NCI-H187 (cell line): ENCODE measurements at regions not wholly inside any gene's neighbourhood (a gene's known extent, or its start where the extent isn't known, plus 50 kb on each side); places are given as distances from the start of the nearest gene placed in this dataset.

ENCODE experiments used
- DNase-seq, 2 experiments: peaks; one replicate each; lab custom pipeline; 2025; lab: John Stamatoyannopoulos, UW

- DNase-seq: no peak
Measured at GRCh38 chr13:72453161-72453560, 274.3 kb downstream of the MZT1 start.

DNA sequence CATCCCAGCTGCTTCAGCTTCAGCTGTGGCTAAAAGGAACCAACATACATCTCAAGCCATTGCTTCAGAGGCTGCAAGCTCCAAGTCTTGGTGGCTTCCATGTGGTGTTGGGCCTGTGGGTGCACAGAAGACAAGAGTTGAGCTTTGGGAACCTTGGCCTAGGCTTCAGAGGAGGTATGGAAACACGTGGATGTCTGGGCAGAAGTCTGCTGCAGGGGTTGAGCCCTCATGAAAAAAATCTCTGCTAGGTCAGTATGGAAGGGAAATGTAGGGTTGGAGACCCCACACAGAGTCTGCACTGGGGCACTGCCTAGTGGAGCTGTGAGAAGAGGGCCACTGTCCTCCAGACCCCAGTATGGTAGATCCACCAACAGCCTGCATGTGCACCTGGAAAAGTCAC lies 279.3 kb downstream of the MZT1 start:
- DNase-seq: no peak

DNA sequence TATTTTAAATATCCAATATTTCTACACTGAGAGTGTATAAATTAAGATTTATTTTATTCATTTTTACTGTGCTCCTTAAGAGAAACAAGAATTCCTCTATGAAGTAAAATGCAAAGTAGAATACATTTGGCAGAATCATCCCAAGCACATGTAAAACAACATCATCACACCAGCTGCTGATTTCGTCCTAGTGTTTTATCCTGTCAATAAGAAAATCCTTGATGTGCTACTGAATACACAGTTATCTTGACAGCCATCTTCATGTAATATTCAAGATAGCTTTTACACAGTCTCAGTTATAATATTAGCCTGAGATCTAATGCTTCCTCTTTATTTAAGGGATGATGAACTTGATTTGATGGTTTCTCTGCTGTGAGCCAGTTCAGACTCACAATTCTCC lies 282.4 kb downstream of the MZT1 start:
- DNase-seq: no peak

DNA sequence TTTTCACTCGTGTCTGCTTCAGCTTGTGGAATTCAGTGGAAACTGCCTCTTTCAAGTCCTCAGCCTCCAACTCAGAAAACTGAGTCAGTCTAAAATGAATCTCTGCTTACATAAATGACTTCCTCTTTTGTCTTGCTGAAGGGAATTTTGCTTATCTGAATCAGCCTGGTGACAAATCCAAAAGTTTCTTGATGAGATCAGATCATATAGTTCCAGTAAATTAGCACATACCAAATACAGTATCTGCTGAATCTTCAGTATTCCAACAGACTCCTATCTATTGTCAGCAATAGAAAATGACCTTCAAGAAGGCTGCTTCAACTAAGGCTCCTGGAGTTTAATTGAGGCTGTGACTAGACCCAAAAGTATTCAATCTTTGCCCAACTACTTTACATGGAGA lies 290.0 kb downstream of the MZT1 start:
- DNase-seq: no peak

- DNase-seq: no peak
Measured at GRCh38 chr13:72435251-72435650, 292.2 kb downstream of the MZT1 start.

DNA sequence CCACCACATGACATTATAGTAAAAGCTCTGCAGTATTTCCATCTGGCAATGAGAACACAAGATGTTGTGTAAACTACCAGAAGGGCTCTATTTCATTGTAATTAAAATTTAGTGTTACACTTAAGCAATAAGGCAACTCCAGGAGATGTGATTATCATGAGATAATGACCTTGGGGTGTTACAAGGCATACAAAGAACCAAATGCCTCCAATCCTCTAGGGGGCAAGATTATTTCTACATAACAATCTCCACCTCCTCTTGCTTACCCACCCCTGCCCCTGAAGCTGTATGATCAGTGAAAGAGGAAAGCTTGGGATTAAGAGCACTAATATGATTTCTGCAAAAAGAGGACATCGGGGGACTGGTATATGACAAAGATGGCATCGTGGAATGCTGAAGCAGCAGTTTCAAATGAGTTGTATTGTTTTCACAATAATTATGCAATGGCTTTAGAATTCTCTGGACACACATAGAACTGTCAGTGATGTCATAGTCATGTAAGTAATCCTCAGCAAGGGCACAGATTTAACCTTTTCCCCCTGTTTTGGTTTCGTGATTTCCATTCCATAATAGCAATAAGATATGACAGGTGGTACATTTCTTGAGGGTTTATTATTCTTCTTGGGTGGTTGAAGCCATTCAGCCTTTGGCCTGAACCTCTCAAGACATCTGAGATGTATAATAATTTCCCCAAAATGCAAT lies 295.3 kb downstream of the MZT1 start:
- no peak for DNase-seq

- no peak for DNase-seq
Measured at GRCh38 chr13:72430923-72431322, 296.5 kb downstream of the MZT1 start.

DNA sequence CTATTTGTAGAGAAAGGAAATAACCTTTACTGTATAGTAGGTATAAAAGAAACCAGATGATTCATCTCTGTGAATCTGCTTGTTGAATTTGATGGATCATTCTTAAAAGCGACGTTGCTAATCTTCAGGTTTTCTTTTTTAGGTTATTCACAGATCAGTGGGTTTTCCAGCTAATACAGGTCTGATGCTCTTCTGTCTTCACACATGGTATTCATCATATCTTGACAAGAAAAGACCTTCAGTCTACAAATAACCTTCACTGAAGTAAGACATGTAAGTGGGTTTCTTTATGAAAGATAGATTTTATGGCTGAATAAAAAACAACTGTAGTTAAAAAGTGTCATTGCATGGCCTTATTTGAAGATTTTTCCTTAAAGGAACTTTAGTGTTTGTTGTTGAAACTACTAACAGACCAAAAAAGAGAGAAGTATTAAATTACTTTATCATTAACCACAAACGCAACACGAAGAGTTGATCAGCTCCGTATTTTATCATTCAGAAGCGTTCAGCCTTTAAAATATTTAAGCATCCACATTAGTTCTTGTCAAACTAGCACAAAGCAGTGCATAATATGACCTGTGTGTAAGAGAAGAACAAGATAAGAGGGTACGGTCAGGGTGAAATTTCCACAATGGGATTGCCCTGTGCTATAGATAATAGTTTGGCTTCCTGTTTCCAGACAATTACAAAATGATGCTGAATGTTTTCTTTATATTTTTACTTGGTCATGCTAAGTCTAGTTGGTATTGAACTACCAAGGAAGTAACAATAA lies 299.5 kb downstream of the MZT1 start:
- DNase-seq: no peak

DNA sequence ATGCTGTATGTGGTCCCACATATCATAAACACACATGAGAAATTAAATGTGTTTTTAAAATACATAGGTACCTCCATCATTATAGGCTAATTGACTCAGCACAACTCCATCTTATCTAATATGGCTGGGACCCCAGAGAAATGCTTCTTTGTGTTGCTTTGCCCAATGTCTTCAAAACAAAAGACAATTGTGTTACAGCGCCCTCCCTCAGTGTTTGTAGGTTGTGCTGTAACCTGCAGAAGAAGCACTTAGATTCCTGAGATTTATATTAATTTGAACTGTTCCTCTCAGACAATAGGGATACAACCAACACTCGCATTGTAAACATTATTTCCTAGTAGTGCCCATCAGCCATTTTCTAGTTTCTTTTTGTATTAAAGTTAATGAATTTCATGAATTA lies 303.4 kb downstream of the MZT1 start:
- DNase-seq: no peak

GRCh38 chr13:72415817-72416216 lies 311.6 kb downstream of the MZT1 start:
- no peak for DNase-seq

DNA sequence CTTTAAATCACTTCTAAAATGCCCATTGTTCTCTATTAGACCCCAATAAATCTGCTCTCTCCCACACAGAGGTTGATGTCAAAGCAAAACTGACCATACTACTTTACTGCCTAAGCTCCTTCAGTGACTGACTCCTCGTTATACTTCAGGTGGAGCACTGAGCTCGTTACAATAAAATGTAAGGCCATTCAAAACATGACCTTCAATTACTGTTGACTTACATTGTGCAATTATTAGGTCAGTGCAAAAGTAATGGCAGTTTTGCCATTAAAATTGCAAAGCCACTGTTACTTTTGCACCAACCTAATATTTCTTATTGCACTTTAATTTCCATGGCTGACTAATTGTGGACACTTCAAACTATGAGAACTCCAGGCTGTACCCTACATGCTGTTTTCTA lies 314.9 kb downstream of the MZT1 start:
- DNase-seq: no peak

GRCh38 chr13:72405441-72405840 lies 322.0 kb downstream of the MZT1 start:
- no peak for DNase-seq

- DNase-seq: no peak
Measured at GRCh38 chr13:72403396-72404010, 323.9 kb downstream of the MZT1 start.

- DNase-seq: no peak
Measured at GRCh38 chr13:72400856-72401255, 326.6 kb downstream of the MZT1 start.

DNA sequence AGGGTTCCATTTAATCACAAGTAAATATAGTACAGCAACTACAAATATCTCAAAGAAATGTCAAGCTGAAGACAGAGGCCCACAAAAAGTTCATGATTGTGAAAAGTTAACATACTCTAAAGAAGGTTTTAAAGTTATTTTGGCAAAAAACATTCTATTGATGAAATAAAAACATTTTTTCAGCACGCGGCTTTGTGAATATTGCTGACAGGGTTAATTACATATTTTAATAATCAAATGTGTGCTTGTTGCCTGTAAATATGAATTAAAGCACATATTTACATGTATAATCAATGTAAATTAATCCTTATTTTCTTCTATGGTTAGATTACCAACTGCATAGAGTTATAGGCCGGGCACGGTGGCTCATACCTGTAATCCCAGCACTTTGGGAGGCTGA lies 328.1 kb downstream of the MZT1 start:
- DNase-seq: no peak

GRCh38 chr13:72397265-72397664 lies 330.2 kb downstream of the MZT1 start:
- no peak for DNase-seq

- no peak for DNase-seq
Measured at GRCh38 chr13:72390909-72391308, 336.5 kb downstream of the MZT1 start.

DNA sequence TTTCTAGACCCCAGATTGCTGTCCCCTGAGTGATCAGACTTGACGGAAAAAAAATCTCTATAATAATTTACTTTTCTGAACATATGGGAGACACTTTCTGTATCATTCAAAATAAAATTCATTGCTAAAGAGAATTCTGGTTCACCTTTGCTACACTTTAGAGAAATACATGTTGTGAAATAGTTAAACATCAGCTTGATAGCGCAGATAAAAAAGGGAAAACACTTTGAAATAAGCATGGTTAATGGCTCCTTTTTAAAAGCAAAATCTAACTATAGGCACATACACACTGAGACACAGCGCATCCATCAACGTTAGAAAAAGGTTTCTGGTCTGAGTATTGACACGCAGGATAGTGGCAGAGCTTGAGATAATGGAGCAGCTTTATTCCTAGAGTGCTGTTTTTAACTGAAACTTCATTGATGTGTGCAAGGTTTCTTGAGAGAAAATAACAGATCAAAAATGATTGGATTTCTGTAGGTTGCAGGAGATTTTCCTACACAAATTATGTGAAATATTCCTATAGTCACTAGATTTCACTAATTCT lies 341.2 kb downstream of the MZT1 start:
- DNase-seq: no peak

DNA sequence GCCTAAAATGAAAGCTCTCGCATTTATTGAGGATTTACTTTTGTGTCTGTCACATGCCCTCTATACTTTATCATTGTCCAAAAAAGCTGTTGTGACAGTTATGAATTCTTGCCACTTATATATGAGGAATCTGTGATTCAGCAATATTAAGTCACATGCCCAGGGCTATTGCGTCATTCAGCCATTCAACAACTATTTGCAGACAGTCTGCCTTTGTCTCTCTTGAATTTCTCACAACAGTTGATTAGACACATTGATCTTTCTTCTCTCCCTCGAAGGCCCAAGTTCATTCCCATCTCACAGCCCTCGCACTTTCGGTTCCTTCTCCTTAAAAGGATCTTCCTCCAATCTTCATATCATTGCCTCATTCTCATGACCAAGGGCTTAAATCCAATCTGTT lies 342.6 kb downstream of the MZT1 start:
- DNase-seq: no peak

DNA sequence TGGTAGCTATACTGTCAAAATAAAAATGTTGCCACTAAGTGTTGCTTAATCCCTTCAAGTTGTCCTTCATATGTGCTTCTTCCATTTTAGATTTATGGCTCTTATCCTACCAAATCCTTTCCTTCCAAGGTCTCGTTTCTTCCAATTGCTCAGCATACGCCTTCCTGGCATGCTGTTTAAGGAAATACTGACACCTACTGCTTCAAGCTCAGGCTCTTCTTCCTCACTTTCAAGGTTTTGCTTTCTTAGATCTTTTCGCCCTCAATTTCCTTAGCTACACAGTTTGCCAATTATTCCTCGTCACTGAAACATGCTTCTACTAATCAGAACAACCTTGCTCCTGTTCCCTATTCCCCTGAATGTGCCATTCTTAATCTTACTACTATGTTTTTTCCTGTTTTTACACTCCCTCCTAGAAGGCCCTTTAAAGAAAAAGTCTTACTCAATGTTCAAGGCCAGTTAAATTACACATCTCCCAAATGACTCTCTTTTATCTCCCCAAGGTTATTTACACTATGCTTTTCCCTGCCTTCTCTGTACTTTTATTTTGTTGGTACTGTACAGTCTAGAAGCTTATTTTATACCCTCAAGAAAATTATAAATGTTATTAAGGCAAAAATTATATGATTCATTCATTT lies 343.1 kb downstream of the MZT1 start:
- no peak for DNase-seq

DNA sequence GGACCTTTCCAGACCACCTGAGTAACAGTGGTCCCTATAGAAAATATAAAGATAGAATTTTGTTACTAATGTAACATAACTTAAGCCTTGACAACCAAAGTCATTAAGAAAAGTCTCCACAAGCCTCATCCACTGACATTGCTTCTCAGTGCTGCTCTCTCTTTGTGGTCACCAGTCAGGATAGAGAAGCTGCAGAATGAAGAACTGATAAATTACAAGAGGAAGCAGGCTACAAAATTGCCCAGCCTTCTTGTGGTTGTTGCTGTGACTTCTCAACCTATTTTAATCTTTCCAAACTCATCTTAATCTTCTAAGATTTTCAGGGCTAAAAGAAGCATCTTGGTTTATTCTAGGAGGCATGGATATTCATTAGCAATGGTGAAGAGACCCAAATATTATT lies 343.8 kb downstream of the MZT1 start:
- no peak for DNase-seq

GRCh38 chr13:72379581-72379980 lies 347.8 kb downstream of the MZT1 start:
- DNase-seq: no peak

DNA sequence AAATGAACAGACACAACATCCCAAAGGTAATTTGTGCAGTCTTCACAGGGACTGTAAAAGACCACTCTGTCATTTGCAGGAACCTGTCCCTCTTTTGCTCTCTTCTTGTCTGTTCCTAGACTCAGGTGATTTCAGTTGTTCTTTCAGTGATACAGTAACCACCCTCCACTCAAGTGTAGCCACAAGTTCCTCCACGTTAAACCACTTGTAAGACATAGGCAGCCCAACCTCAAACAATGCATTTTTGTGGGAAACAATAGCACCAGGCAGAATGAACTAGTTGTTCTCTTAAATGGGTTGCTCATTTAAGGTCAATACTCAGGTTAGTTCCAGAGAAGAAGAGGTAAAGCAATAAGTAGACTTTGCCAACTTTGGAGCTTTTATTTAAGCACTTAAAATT lies 359.4 kb downstream of the MZT1 start:
- DNase-seq: no peak
